ENCODE measurements at regions not wholly inside any gene's neighbourhood (a gene's known extent, or its start where the extent isn't known, plus 50 kb on each side); places are given as distances from the start of the nearest gene placed in this dataset.
"Not testable (repeated sequence)": the region's sequence is repeated elsewhere in the genome, so short reads cannot be mapped to it uniquely, and the experiment has no call there.

DNA sequence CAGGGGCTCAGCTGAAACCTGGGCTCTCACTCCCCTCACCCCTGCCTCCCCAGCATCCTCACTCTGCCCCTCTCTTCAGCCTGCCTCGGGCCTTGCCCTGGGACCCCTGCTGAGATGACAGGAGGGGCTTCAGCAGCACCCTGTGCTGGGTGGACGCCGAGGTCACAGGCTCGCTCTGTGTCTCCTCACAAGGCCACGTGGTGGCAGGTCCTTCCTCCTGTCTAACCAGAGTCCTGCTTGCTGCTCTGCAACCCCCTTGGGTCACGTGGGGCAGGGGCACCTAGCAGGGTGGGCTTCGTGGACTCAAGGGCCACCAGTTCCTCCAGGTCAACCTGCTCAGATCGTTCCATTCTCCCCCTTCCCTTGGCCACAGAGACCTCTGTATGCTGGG is 90.4 kb downstream of the TMEM121 start:
- H3K36me3 ChIP-seq (ENCODE audit: insufficient read depth, low read length), result no peaks in the 10 kb centered on the region
- WGBS, result 61% methylated on average over 8 of the region's 8 CpGs
- H3K4me3 ChIP-seq (ENCODE audit: low read length), result no peak overlapping the region
- peaks cover 25% of the 10 kb centered on the region for H3K9me3 ChIP-seq (ENCODE audit: insufficient read depth, low read depth, low read length)
- H3K4me1 ChIP-seq (ENCODE audit: insufficient read depth, low read length), result no peaks in the 10 kb centered on the region
- H3K9ac ChIP-seq (ENCODE audit: low read depth, low read length), result no peak overlapping the region
- no peak overlapping the region for H3K27ac ChIP-seq (ENCODE audit: low read depth, low read length)
- H3K27me3 ChIP-seq (ENCODE audit: insufficient read depth, low read length), result no peaks in the 10 kb centered on the region

DNA sequence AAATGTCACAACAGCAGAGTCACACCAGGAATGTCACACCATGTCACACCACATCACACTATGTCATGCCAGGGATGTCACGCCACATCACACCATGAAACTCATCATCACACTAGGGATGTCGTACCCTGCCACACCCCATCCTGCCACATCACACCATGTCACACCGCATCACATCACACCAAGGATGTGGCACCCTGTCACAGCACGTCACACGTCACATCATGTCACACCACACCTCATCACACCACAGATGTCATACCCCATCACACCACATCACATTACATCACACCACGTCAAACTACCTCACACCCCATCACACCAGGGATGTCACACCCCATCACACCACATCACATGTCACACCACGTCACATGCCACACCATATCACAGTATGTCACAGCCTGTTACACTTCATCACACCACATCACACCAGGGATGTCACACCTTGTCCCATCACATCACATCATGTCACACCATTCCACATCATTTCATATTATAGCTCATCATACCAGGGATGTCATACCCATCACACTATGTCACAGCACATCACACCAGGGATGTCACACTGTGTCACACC is 90.9 kb downstream of the TMEM121 start:
- no peak overlapping the region for H3K4me3 ChIP-seq (ENCODE audit: low read length)
- no peak overlapping the region for H3K9ac ChIP-seq (ENCODE audit: low read depth, low read length)
- no peaks in the 10 kb centered on the region for H3K27me3 ChIP-seq (ENCODE audit: insufficient read depth, low read length)
- H3K9me3 ChIP-seq (ENCODE audit: insufficient read depth, low read depth, low read length), result peaks cover 28% of the 10 kb centered on the region
- H3K36me3 ChIP-seq (ENCODE audit: insufficient read depth, low read length), result no peaks in the 10 kb centered on the region
- no peaks in the 10 kb centered on the region for H3K4me1 ChIP-seq (ENCODE audit: insufficient read depth, low read length)
- WGBS, result 73% methylated on average over 7 of the region's 7 CpGs
- H3K27ac ChIP-seq (ENCODE audit: low read depth, low read length), result no peak overlapping the region

DNA sequence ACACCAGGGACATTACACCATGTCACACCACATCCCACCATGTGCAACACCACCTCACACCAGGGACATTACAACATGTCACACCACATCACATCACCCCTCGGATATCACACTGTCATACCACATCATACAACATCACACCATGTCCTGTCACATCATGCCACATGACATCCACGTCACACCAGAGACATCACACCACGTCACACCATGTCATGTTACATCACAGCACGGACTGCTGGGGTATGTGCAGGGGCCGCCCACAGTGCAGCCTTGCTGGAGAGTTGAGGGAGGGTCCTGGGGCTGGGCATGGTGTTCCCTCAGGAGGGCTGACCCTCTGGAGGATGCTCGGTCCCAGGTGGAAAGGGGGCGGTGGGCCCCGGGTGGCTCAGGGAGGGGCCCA is 91.4 kb downstream of the TMEM121 start:
- H3K4me3 ChIP-seq (ENCODE audit: low read length); H3K27me3 ChIP-seq (ENCODE audit: insufficient read depth, low read length); H3K36me3 ChIP-seq (ENCODE audit: insufficient read depth, low read length); H3K4me1 ChIP-seq (ENCODE audit: insufficient read depth, low read length); H3K9ac ChIP-seq (ENCODE audit: low read depth, low read length); H3K27ac ChIP-seq (ENCODE audit: low read depth, low read length): not testable (repeated sequence)
- WGBS, result no CpG with 5 or more reads among the region's 8 CpGs
- peaks cover 27% of the 10 kb centered on the region for H3K9me3 ChIP-seq (ENCODE audit: insufficient read depth, low read depth, low read length)

DNA sequence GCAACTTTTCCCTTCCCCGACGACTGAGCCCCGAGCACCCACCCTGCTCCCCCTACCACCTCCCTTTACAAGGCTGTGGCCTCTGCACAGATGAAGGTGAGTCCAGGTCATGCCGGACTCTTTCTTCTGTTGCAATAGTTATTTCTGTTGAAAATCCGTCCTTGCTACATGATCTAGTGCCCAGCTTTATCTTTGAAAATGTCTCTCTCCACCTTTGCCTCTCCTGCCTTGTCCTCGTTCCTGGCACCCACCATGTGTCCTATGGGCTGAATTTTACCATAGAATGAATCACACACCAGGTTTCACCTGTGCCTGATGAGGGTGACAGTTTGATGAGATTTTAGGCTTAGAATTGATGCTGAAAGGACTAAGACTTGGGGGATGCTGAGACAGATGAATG is 92.9 kb downstream of the TMEM121 start:
- H3K4me1 ChIP-seq (ENCODE audit: insufficient read depth, low read length); H3K36me3 ChIP-seq (ENCODE audit: insufficient read depth, low read length); H3K27ac ChIP-seq (ENCODE audit: low read depth, low read length); H3K4me3 ChIP-seq (ENCODE audit: low read length); H3K27me3 ChIP-seq (ENCODE audit: insufficient read depth, low read length); H3K9ac ChIP-seq (ENCODE audit: low read depth, low read length): not testable (repeated sequence)
- WGBS, result 39% methylated on average over 3 of the region's 6 CpGs
- peaks cover 19% of the 10 kb centered on the region for H3K9me3 ChIP-seq (ENCODE audit: insufficient read depth, low read depth, low read length)

DNA sequence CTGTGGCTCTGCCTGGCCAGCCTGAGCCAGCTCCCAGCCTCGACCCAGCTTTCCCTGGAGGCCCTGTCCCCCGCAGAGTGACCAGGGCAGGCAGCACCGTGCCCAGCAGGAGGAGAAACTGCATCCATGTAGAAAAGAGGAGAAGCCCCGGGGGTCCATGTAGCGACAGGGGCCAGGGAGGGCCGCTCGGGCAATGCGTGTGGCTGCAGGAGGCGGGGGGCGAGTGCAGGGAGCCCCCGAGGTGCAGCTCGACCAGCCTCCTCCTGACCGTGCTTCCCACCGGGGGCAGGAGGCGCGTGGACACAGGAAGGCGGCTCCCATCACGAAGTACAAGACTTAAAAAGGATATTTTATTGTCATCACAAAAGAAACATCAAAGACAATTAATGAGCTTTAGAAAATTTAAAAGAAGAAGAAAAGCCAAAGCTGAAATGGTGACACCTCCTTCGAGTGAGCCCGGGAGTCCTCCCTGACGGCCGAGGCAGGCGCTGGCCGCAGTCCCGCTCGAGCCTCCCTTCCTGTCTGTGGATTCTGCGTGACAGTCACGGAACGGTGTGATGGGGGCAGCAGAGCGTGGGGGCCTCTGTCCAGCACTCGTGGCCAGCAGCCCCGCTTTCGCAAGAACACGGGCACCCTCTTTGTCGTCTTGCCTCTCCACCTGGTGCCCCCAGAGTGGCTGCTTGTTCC is 93.9 kb downstream of the TMEM121 start:
- H3K36me3 ChIP-seq (ENCODE audit: insufficient read depth, low read length); H3K4me1 ChIP-seq (ENCODE audit: insufficient read depth, low read length); H3K9ac ChIP-seq (ENCODE audit: low read depth, low read length); H3K27me3 ChIP-seq (ENCODE audit: insufficient read depth, low read length); H3K27ac ChIP-seq (ENCODE audit: low read depth, low read length); H3K4me3 ChIP-seq (ENCODE audit: low read length): not testable (repeated sequence)
- H3K9me3 ChIP-seq (ENCODE audit: insufficient read depth, low read depth, low read length), result peaks cover 25% of the 10 kb centered on the region
- 69% methylated on average over 12 of the region's 35 CpGs for WGBS

DNA sequence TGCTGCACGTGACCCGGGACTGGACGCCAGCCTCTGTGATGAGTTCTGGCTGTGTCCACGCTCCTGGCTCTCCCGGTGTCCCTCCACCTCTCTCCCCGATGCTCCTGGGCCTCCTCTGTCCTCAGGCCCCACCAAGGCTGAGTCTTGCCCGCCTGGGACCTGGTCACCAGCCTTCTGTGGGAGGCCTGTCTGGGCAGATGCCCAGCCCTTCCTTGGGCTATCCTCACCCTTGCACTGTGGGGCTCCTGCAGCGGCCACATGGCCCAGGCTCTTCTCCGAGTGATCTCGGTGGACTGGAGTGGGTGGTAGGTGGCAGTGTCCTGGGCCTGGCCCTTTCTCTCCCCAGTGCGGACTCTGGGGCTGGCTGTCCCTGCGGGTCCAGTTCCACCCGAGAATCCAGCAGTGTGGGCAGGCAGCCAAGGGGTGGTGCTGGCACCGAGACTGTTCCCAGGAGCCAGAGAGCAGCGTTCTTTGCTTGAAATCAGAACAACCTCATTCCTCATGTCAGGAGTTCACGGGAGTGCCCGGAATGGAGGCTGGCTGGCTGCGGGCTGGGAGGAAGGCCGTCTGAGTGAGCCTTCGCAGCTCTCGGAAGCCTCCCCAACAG is 94.6 kb downstream of the TMEM121 start:
- H3K4me1 ChIP-seq (ENCODE audit: insufficient read depth, low read length); H3K27ac ChIP-seq (ENCODE audit: low read depth, low read length); H3K36me3 ChIP-seq (ENCODE audit: insufficient read depth, low read length); H3K9ac ChIP-seq (ENCODE audit: low read depth, low read length); H3K27me3 ChIP-seq (ENCODE audit: insufficient read depth, low read length); H3K4me3 ChIP-seq (ENCODE audit: low read length): not testable (repeated sequence)
- 74% methylated on average over 3 of the region's 21 CpGs for WGBS
- peaks cover 25% of the 10 kb centered on the region for H3K9me3 ChIP-seq (ENCODE audit: insufficient read depth, low read depth, low read length)

DNA sequence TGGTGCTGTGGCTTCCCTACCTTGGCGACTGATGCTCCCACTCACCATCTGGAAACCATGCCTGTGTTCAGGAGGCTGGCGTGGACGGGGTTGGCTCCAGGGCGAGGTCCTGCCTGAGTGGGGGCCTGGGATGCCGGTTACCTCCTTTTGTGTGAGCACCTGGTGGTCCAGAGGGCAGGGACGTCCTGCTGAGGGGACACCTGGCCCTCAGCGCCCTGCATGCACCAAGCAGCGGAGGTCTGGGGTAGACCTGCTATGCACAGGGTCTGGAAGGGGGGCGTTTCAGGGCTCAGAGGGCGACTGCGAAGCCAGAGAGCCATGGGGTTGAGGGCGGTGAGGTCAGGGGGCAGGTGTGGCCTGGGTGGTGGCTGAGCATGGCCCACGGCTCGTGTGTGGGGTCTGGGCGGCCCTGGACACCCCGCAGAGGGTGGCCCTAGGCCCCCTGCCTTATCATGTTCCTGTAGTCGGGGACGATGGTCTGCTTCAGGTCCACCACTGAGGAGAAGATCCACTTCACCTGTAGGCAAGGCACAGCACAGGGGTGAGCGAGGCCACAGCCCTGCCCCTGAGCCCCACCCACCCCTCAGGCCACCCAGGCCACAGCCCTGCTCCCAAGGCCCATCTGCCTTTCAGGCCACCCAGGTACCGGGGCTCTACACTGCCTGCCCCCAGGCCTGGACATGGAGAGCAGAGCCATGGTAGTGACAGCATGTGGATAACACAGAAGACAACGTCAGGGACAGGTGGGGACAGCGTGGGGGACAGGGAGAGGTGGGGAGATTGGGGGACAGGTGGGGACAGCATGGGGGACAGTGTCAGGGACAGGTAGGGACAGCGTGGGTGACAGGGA is 95.3 kb downstream of the TMEM121 start:
- H3K4me1 ChIP-seq (ENCODE audit: insufficient read depth, low read length); H3K36me3 ChIP-seq (ENCODE audit: insufficient read depth, low read length); H3K4me3 ChIP-seq (ENCODE audit: low read length); H3K9ac ChIP-seq (ENCODE audit: low read depth, low read length); H3K27ac ChIP-seq (ENCODE audit: low read depth, low read length); H3K27me3 ChIP-seq (ENCODE audit: insufficient read depth, low read length): not testable (repeated sequence)
- WGBS, result 78% methylated on average over 23 of the region's 23 CpGs
- peaks cover 25% of the 10 kb centered on the region for H3K9me3 ChIP-seq (ENCODE audit: insufficient read depth, low read depth, low read length)

DNA sequence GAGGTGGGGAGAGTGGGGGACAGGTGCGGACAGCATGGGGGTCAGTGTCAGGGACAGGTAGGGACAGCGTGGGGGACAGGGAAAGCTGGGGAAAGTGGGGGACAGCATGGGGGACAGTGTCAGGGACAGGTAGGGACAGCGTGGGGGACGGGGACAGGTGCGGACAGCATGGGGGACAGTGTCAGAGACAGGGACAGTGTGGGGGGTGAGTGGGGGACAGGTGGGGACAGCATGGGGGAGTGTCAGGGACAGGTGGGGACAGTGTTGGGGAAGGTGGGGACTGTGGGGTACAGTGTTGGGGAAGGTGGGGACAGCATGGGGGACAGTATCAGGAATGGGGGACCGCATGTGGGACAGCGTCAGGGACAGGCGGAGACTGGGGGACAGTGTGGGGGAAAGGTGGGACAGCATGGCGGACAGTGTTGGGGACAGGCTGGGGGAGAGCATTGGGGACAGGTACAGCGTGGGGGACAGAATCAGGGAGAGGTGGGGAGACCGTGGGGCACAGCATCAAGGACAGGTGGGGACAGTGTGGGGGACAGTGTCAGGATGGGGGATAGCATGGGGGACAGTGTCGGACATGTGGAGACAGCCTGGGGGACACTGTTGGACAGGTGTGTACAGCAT is 96.1 kb downstream of the TMEM121 start:
- 74% methylated on average over 12 of the region's 12 CpGs for WGBS
- Histone ChIP-seq H3K36me3 (ENCODE audit: insufficient read depth, low read length) (no peaks in the 10 kb centered on the region), H3K27me3 (ENCODE audit: insufficient read depth, low read length) (no peaks in the 10 kb centered on the region), H3K4me1 (ENCODE audit: insufficient read depth, low read length) (no peaks in the 10 kb centered on the region), H3K4me3 (ENCODE audit: low read length) (no peak overlapping the region), H3K9ac (ENCODE audit: low read depth, low read length) (no peak overlapping the region), H3K27ac (ENCODE audit: low read depth, low read length) (no peak overlapping the region), H3K9me3 (ENCODE audit: insufficient read depth, low read depth, low read length) (peaks cover 18% of the 10 kb centered on the region)

DNA sequence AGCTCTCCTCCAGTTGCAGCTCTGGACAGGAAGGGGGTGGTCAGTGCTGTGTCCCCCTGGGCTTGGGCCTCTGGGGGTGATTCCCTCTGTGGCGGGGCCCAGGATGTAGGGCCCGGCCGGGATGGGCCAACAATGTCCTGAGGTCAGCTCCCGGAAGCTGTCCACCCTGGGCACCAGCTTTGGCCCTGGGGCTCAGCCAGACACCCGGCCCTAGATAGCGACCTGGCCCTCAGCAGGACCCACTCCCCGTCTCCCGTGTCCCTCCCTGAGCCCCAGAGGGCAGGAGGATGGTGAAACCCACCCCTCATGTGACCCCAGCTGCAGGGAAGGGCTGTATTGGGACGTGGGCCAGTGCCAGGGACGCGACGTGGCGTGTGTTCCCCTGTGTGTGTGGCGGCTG is 96.8 kb downstream of the TMEM121 start:
- H3K27ac ChIP-seq (ENCODE audit: low read depth, low read length); H3K4me1 ChIP-seq (ENCODE audit: insufficient read depth, low read length); H3K4me3 ChIP-seq (ENCODE audit: low read length); H3K9ac ChIP-seq (ENCODE audit: low read depth, low read length); H3K27me3 ChIP-seq (ENCODE audit: insufficient read depth, low read length); H3K36me3 ChIP-seq (ENCODE audit: insufficient read depth, low read length): not testable (repeated sequence)
- WGBS, result 72% methylated on average over 9 of the region's 14 CpGs
- H3K9me3 ChIP-seq (ENCODE audit: insufficient read depth, low read depth, low read length), result peaks cover 16% of the 10 kb centered on the region

DNA sequence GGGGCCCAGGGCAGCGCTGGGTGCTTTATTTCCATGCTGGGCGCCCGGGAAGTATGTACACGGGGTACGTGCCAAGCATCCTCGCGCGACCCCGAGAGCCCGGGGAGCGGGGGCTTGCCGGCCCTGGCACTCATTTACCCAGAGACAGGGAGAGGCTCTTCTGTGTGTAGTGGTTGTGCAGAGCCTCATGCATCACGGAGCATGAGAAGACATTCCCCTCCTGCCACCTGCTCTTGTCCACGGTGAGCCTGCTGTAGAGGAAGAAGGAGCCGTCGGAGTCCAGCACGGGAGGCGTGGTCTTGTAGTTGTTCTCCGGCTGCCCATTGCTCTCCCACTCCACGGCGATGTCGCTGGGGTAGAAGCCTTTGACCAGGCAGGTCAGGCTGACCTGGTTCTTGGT is 98.0 kb downstream of the TMEM121 start:
- H3K27me3 ChIP-seq (ENCODE audit: insufficient read depth, low read length); H3K27ac ChIP-seq (ENCODE audit: low read depth, low read length); H3K36me3 ChIP-seq (ENCODE audit: insufficient read depth, low read length); H3K4me1 ChIP-seq (ENCODE audit: insufficient read depth, low read length); H3K9ac ChIP-seq (ENCODE audit: low read depth, low read length); H3K4me3 ChIP-seq (ENCODE audit: low read length): not testable (repeated sequence)
- H3K9me3 ChIP-seq (ENCODE audit: insufficient read depth, low read depth, low read length), result peaks cover 17% of the 10 kb centered on the region
- WGBS, result 84% methylated on average over 17 of the region's 22 CpGs

Measured in HUES64 (cell line).